ENCODE measurements at regions not wholly inside any gene's neighbourhood (a gene's known extent, or its start where the extent isn't known, plus 50 kb on each side); places are given as distances from the start of the nearest gene placed in this dataset.
A peak's percentile ranks its signal among the peaks of the same experiment; 100 is the strongest.
"Not testable (repeated sequence)": the region's sequence is repeated elsewhere in the genome, so short reads cannot be mapped to it uniquely, and the experiment has no call there.

DNA sequence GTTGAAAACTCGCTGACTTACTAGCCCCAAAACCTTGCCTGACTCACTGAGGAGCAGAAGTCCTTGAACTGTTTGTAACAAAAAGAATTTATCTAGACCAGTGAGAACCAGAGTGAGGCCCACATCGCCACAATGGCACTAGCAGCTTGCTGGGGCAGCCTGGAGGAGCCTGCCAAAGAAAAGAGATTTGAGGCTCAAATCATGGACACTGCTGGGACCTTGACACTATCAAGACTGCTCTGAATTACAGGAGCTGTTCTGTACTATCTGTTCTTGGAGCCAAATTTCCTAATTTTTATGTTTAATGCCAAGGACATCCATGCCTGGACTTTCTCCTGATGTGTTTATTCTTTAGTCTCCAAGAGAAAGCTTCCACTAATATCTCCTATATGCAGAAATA is 82.0 kb upstream of the JCAD start:
- Mint-ChIP-seq H3K4me3 (no peak overlapping the region), H3K27me3 (ENCODE audit: insufficient read depth, low read depth) (peaks cover 2% of the 10 kb centered on the region), H3K27ac (no peak overlapping the region), H3K36me3 (no peaks in the 10 kb centered on the region), H3K4me1 (no peaks in the 10 kb centered on the region), H3K9me3 (peaks cover 6% of the 10 kb centered on the region)
- Histone ChIP-seq H3K9me3 (ENCODE audit: low read depth) (no peaks in the 10 kb centered on the region), H3K27ac (no peak overlapping the region), H3K4me2 (no peak overlapping the region), H3F3A (ENCODE audit: low read depth) (no peaks in the 10 kb centered on the region), H3K36me3 (no peaks in the 10 kb centered on the region), H3K4me1 (no peaks in the 10 kb centered on the region), H4K20me1 (ENCODE audit: low read depth) (no peaks in the 10 kb centered on the region), H2AFZ (replicated peaks) (no peak overlapping the region), H3K27me3 (no peaks in the 10 kb centered on the region), H3K79me2 (ENCODE audit: low read depth) (no peaks in the 10 kb centered on the region), H3K4me3 (no peak overlapping the region), H3K9ac (no peak overlapping the region)
- no peak for TF ChIP-seq EZH2phosphoT487 (IDR thresholded peaks at IDR 0.05)
- no peak for TF ChIP-seq EZH2 (IDR thresholded peaks at IDR 0.05)
- TF ChIP-seq, protein P1, sequence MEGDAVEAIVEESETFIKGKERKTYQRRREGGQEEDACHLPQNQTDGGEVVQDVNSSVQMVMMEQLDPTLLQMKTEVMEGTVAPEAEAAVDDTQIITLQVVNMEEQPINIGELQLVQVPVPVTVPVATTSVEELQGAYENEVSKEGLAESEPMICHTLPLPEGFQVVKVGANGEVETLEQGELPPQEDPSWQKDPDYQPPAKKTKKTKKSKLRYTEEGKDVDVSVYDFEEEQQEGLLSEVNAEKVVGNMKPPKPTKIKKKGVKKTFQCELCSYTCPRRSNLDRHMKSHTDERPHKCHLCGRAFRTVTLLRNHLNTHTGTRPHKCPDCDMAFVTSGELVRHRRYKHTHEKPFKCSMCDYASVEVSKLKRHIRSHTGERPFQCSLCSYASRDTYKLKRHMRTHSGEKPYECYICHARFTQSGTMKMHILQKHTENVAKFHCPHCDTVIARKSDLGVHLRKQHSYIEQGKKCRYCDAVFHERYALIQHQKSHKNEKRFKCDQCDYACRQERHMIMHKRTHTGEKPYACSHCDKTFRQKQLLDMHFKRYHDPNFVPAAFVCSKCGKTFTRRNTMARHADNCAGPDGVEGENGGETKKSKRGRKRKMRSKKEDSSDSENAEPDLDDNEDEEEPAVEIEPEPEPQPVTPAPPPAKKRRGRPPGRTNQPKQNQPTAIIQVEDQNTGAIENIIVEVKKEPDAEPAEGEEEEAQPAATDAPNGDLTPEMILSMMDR (IDR thresholded peaks at IDR 0.05), result no peak
- DNase-seq (ENCODE audit: low spot score), result no peak

DNA sequence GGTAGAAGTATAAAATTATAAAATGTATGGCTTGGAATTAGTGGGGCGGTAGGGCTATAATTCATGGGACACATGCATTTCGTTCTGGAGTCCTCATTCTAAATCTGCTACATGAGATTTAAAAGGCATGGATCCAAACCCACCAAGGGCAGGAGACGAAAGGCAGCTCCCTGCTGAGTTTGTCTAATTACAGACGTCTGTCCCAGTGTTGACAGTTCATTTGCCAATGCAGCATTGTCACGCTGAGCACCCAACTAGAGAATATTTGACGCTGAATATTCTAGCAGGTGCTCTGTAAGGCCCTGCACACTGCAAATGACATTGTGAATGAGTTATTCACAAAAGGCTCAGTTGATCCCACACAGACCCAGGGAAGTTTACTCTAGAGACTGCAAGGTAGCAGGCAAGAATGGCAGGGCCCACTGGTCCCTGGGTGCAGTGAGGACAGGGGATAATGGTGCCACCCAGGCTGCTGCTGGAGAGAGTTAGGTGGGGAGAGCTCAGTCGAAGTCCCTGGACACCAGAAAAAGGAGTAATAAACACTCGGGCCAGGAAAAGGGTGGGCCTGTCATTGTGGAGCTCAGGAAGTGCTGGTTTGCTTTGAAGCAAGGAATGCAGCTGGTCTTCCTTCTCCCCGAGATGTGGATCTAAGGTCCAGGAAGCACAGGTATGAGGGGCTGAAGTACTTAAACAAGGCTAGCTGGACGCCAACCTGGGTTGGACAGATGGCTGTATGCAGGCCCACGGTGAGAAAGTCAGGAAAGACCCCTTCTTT is 75.0 kb upstream of the JCAD start:
- Mint-ChIP-seq H3K36me3 (no peaks in the 10 kb centered on the region), H3K9me3 (peaks cover 3% of the 10 kb centered on the region), H3K27ac (peak overlapping the region; percentile 78), H3K4me3 (no peak overlapping the region), H3K4me1 (peaks cover 10% of the 10 kb centered on the region), H3K27me3 (ENCODE audit: insufficient read depth, low read depth) (peaks cover 6% of the 10 kb centered on the region)
- no peak for TF ChIP-seq EZH2 (IDR thresholded peaks at IDR 0.05)
- TF ChIP-seq, protein P1 (IDR thresholded peaks at IDR 0.05), result no peak
- no peak for TF ChIP-seq EZH2phosphoT487 (IDR thresholded peaks at IDR 0.05)
- Histone ChIP-seq H3K4me2 (no peak overlapping the region), H3K9me3 (ENCODE audit: low read depth) (no peaks in the 10 kb centered on the region), H3K27ac (no peak overlapping the region), H3K36me3 (no peaks in the 10 kb centered on the region), H3K79me2 (ENCODE audit: low read depth) (no peaks in the 10 kb centered on the region), H3K27me3 (no peaks in the 10 kb centered on the region), H3K4me3 (no peak overlapping the region), H3K4me1 (no peaks in the 10 kb centered on the region), H3K9ac (no peak overlapping the region), H3F3A (ENCODE audit: low read depth) (no peaks in the 10 kb centered on the region), H2AFZ (replicated peaks) (no peak overlapping the region), H4K20me1 (ENCODE audit: low read depth) (no peaks in the 10 kb centered on the region)
- no peak for DNase-seq (ENCODE audit: low spot score)

DNA sequence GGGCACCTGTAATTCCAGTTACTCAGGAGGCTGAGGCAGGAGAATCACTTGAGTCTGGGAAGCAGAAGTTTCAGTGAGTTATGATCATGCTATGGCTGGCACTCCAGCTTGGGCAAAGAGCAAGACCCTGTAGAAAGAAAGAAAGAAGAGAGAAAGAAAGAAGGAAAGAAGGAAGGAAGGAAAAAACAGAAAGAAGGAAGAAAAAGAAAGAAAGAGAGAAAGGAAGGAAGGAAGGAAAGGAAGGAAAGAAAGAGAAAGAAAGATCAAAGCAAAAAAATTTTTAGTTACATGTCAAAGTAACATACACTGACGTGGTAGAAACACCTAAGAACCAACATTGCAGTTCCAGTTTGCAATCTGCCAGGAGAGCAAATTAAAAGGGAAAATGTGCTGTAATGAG is 73.8 kb upstream of the JCAD start:
- H3K79me2 ChIP-seq (ENCODE audit: low read depth), result no peaks in the 10 kb centered on the region
- H3K27me3 ChIP-seq, result no peaks in the 10 kb centered on the region
- DNase-seq (ENCODE audit: low spot score), result no peak
- peak overlapping the region; percentile 18 for H3K27ac Mint-ChIP-seq
- no peaks in the 10 kb centered on the region for H4K20me1 ChIP-seq (ENCODE audit: low read depth)
- H3K4me1 Mint-ChIP-seq, result peaks cover 10% of the 10 kb centered on the region
- peak overlapping the region; percentile 17 for H2AFZ ChIP-seq (replicated peaks)
- H3K9me3 Mint-ChIP-seq, result peaks cover 3% of the 10 kb centered on the region
- TF ChIP-seq, protein P1 (IDR thresholded peaks at IDR 0.05), result no peak
- no peak for TF ChIP-seq EZH2 (IDR thresholded peaks at IDR 0.05)
- TF ChIP-seq EZH2phosphoT487 (IDR thresholded peaks at IDR 0.05), result no peak
- H3F3A ChIP-seq (ENCODE audit: low read depth), result no peaks in the 10 kb centered on the region
- no peak overlapping the region for H3K27ac ChIP-seq
- no peak overlapping the region for H3K4me3 ChIP-seq
- no peaks in the 10 kb centered on the region for H3K9me3 ChIP-seq (ENCODE audit: low read depth)
- no peak overlapping the region for H3K4me2 ChIP-seq
- H3K27me3 Mint-ChIP-seq (ENCODE audit: insufficient read depth, low read depth), result peaks cover 6% of the 10 kb centered on the region
- H3K36me3 Mint-ChIP-seq, result no peaks in the 10 kb centered on the region
- H3K36me3 ChIP-seq, result no peaks in the 10 kb centered on the region
- no peak overlapping the region for H3K4me3 Mint-ChIP-seq
- no peak overlapping the region for H3K9ac ChIP-seq
- H3K4me1 ChIP-seq, result no peaks in the 10 kb centered on the region

DNA sequence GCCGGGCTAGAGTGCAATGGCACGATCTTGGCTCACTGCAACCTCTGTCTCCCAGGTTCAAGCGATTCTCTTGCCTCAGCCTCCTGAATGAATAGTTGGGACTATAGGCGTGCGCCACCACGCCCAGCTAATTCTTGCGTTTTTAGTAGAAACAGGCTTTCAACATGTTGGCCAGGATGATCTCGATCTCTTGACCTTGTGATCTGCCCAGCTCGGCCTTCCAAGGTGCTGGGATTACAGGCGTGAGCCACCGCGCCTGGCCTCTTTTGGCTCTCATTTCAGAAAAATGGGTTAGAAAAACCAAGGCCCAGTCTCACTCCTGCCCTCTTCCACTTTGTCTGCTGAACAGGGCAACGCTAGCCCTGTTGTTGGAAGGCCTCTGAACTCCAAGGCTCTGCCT is 72.0 kb upstream of the JCAD start:
- not testable (repeated sequence) for H3K27me3 Mint-ChIP-seq (ENCODE audit: insufficient read depth, low read depth); H3K27me3 ChIP-seq; H3K9me3 ChIP-seq (ENCODE audit: low read depth); H3K79me2 ChIP-seq (ENCODE audit: low read depth); H2AFZ ChIP-seq (replicated peaks); H3K4me3 Mint-ChIP-seq; H3K36me3 ChIP-seq; H3F3A ChIP-seq (ENCODE audit: low read depth); H3K9me3 Mint-ChIP-seq; H3K27ac Mint-ChIP-seq; H3K9ac ChIP-seq; H3K36me3 Mint-ChIP-seq; H3K4me2 ChIP-seq; H3K4me1 ChIP-seq; H3K4me3 ChIP-seq; DNase-seq (ENCODE audit: low spot score); H3K27ac ChIP-seq; H4K20me1 ChIP-seq (ENCODE audit: low read depth)
- H3K4me1 Mint-ChIP-seq, result peaks cover 10% of the 10 kb centered on the region

DNA sequence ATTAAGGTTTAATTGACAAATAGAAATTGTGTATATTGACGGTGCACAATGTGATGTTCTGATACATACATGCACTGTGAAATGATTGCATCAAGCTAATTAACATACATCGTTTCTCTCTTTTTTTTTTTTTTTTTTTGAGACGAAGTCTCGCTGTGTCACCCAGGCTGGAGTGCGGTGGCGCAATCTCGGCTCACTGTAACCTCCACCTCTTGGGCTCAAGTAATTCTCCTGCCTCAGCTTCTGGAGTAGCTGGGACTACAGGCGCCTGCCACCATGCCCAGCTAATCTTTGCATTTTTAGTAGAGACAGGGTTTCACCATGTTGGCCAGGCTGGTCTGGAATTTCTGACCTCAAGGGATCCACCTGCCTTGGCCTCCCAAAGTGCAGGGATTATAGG is 69.9 kb upstream of the JCAD start:
- H4K20me1 ChIP-seq (ENCODE audit: low read depth); DNase-seq (ENCODE audit: low spot score); H3F3A ChIP-seq (ENCODE audit: low read depth); H3K27me3 Mint-ChIP-seq (ENCODE audit: insufficient read depth, low read depth); H3K4me2 ChIP-seq; H3K9ac ChIP-seq; H3K4me1 Mint-ChIP-seq; H2AFZ ChIP-seq (replicated peaks); H3K27me3 ChIP-seq; H3K27ac Mint-ChIP-seq; H3K9me3 Mint-ChIP-seq; H3K4me3 ChIP-seq; H3K4me1 ChIP-seq; H3K36me3 Mint-ChIP-seq; H3K4me3 Mint-ChIP-seq; H3K79me2 ChIP-seq (ENCODE audit: low read depth); H3K27ac ChIP-seq; H3K9me3 ChIP-seq (ENCODE audit: low read depth); H3K36me3 ChIP-seq: not testable (repeated sequence)
